Activated CD4-positive, CD25-positive, alpha-beta regulatory T cell (primary cell): ENCODE measurements at regions not wholly inside any gene's neighbourhood (a gene's known extent, or its start where the extent isn't known, plus 50 kb on each side); places are given as distances from the start of the nearest gene placed in this dataset.

Source experiments
- DNase-seq, 4 experiments: peaks; one replicate each; lab custom pipeline; 2025; lab: John Stamatoyannopoulos, UW

- no peak for DNase-seq
Observed at GRCh38 chr13:33746867-33747266, 71.1 kb upstream of the RFC3 start.

GRCh38 chr13:33751151-33751550, 66.8 kb upstream of the RFC3 start:
- DNase-seq: no peak

- no peak for DNase-seq
Observed at GRCh38 chr13:33752094-33752493, 65.9 kb upstream of the RFC3 start.

GRCh38 chr13:33752597-33752996, 65.4 kb upstream of the RFC3 start:
- DNase-seq: no peak

- no peak for DNase-seq
Observed at GRCh38 chr13:33756929-33757328, 61.0 kb upstream of the RFC3 start.

GRCh38 chr13:33757713-33758112, 60.2 kb upstream of the RFC3 start:
- DNase-seq: no peak

- no peak for DNase-seq
Observed at GRCh38 chr13:33758113-33758512, 59.8 kb upstream of the RFC3 start.

GRCh38 chr13:33761740-33762139, 56.2 kb upstream of the RFC3 start:
- DNase-seq: no peak

- DNase-seq: no peak
Observed at GRCh38 chr13:33763021-33763420, 54.9 kb upstream of the RFC3 start.

- DNase-seq: no peak
Observed at GRCh38 chr13:33764716-33765115, 53.2 kb upstream of the RFC3 start.

- no peak for DNase-seq
Observed at GRCh38 chr13:33766329-33767123, 51.4 kb upstream of the RFC3 start.

GRCh38 chr13:33767140-33767539, 50.8 kb upstream of the RFC3 start:
- no peak for DNase-seq
